ENCODE measurements at regions not wholly inside any gene's neighbourhood (a gene's known extent, or its start where the extent isn't known, plus 50 kb on each side); places are given as distances from the start of the nearest gene placed in this dataset.

GRCh38 chr3:27656790-27657189, 65.3 kb downstream of the EOMES start:
- Histone ChIP-seq H3K9me3 (no peaks in the 10 kb centered on the region), H3K4me1 (ENCODE audit: control insufficient read depth in 1 of 2, insufficient read depth in 1 of 2, low read depth in 1 of 2, low read length in 1 of 2) (no peaks in the 10 kb centered on the region), H3K36me3 (no peaks in the 10 kb centered on the region), H3K27me3 (no peaks in the 10 kb centered on the region), H3K27ac (no peak overlapping the region), H3K4me3 (ENCODE audit: low read depth in 1 of 2, low read length in 1 of 2) (no peak overlapping the region)
- TF ChIP-seq CTCF (IDR thresholded peaks at IDR 0.05): no peak

- Histone ChIP-seq H3K27me3 (no peaks in the 10 kb centered on the region), H3K36me3 (no peaks in the 10 kb centered on the region), H3K4me3 (ENCODE audit: low read depth in 1 of 2, low read length in 1 of 2) (no peak overlapping the region), H3K4me1 (ENCODE audit: control insufficient read depth in 1 of 2, insufficient read depth in 1 of 2, low read depth in 1 of 2, low read length in 1 of 2) (no peaks in the 10 kb centered on the region), H3K9me3 (no peaks in the 10 kb centered on the region), H3K27ac (no peak overlapping the region)
- TF ChIP-seq CTCF (IDR thresholded peaks at IDR 0.05): no peak
Observed at GRCh38 chr3:27655547-27655946, 66.6 kb downstream of the EOMES start.

- no peak for TF ChIP-seq CTCF (IDR thresholded peaks at IDR 0.05)
- no peaks in the 10 kb centered on the region for H3K36me3 ChIP-seq
- no peak overlapping the region for H3K27ac ChIP-seq
- H3K4me3 ChIP-seq (ENCODE audit: low read depth in 1 of 2, low read length in 1 of 2): no peak overlapping the region
- H3K4me1 ChIP-seq (ENCODE audit: control insufficient read depth in 1 of 2, insufficient read depth in 1 of 2, low read depth in 1 of 2, low read length in 1 of 2): no peaks in the 10 kb centered on the region
- no peaks in the 10 kb centered on the region for H3K9me3 ChIP-seq
- H3K27me3 ChIP-seq: no peaks in the 10 kb centered on the region
Observed at GRCh38 chr3:27653803-27654558, 68.1 kb downstream of the EOMES start.

- no peaks in the 10 kb centered on the region for H3K4me1 ChIP-seq (ENCODE audit: control insufficient read depth in 1 of 2, insufficient read depth in 1 of 2, low read depth in 1 of 2, low read length in 1 of 2)
- H3K27me3 ChIP-seq: no peaks in the 10 kb centered on the region
- H3K4me3 ChIP-seq (ENCODE audit: low read depth in 1 of 2, low read length in 1 of 2): no peak overlapping the region
- H3K27ac ChIP-seq: no peak overlapping the region
- no peaks in the 10 kb centered on the region for H3K9me3 ChIP-seq
- TF ChIP-seq CTCF (IDR thresholded peaks at IDR 0.05): no peak
- H3K36me3 ChIP-seq: no peaks in the 10 kb centered on the region
Observed at GRCh38 chr3:27649277-27649676, 72.8 kb downstream of the EOMES start.

GRCh38 chr3:27646896-27647295, 75.2 kb downstream of the EOMES start:
- Histone ChIP-seq H3K27ac (no peak overlapping the region), H3K36me3 (no peaks in the 10 kb centered on the region), H3K4me3 (ENCODE audit: low read depth in 1 of 2, low read length in 1 of 2) (no peak overlapping the region), H3K9me3 (no peaks in the 10 kb centered on the region), H3K27me3 (no peaks in the 10 kb centered on the region), H3K4me1 (ENCODE audit: control insufficient read depth in 1 of 2, insufficient read depth in 1 of 2, low read depth in 1 of 2, low read length in 1 of 2) (no peaks in the 10 kb centered on the region)
- no peak for TF ChIP-seq CTCF (IDR thresholded peaks at IDR 0.05)

Data from neutrophil (primary cell).